ENCODE measurements at regions not wholly inside any gene's neighbourhood (a gene's known extent, or its start where the extent isn't known, plus 50 kb on each side); places are given as distances from the start of the nearest gene placed in this dataset.
"Not testable (repeated sequence)": the region's sequence is repeated elsewhere in the genome, so short reads cannot be mapped to it uniquely, and the experiment has no call there.

- no peaks in the 10 kb centered on the region for H3K9me3 ChIP-seq (replicated peaks)
- no peak overlapping the region for H3K27ac ChIP-seq
- DNase-seq (ENCODE audit: low read depth in 1 of 2, low spot score in 2 of 2): no peak
- no peaks in the 10 kb centered on the region for H3K27me3 ChIP-seq (replicated peaks)
- no peak overlapping the region for H3K4me3 ChIP-seq
- no peaks in the 10 kb centered on the region for H3K4me1 ChIP-seq (replicated peaks)
- no peaks in the 10 kb centered on the region for H3K36me3 ChIP-seq
Measured at GRCh38 chrX:30147996-30148643, 67.2 kb upstream of the MAGEB2 start.

- not testable (repeated sequence) for H3K36me3 ChIP-seq; DNase-seq (ENCODE audit: low read depth in 1 of 2, low spot score in 2 of 2); H3K27me3 ChIP-seq (replicated peaks); H3K27ac ChIP-seq; H3K9me3 ChIP-seq (replicated peaks); H3K4me3 ChIP-seq; H3K4me1 ChIP-seq (replicated peaks)
Measured at GRCh38 chrX:30149206-30149605, 66.2 kb upstream of the MAGEB2 start.

- Histone ChIP-seq H3K4me3 (no peak overlapping the region), H3K9me3 (replicated peaks) (no peaks in the 10 kb centered on the region), H3K36me3 (no peaks in the 10 kb centered on the region), H3K27ac (no peak overlapping the region), H3K4me1 (replicated peaks) (no peaks in the 10 kb centered on the region), H3K27me3 (replicated peaks) (no peaks in the 10 kb centered on the region)
- no peak for DNase-seq (ENCODE audit: low read depth in 1 of 2, low spot score in 2 of 2)
Measured at GRCh38 chrX:30150196-30150895, 65.0 kb upstream of the MAGEB2 start.

GRCh38 chrX:30151964-30152363 is 63.4 kb upstream of the MAGEB2 start:
- DNase-seq (ENCODE audit: low read depth in 1 of 2, low spot score in 2 of 2): no peak
- no peak overlapping the region for H3K4me3 ChIP-seq
- no peak overlapping the region for H3K27ac ChIP-seq
- H3K27me3 ChIP-seq (replicated peaks): no peaks in the 10 kb centered on the region
- H3K4me1 ChIP-seq (replicated peaks): no peaks in the 10 kb centered on the region
- no peaks in the 10 kb centered on the region for H3K36me3 ChIP-seq
- no peaks in the 10 kb centered on the region for H3K9me3 ChIP-seq (replicated peaks)

GRCh38 chrX:30153175-30153880 is 62.0 kb upstream of the MAGEB2 start:
- no peak for DNase-seq (ENCODE audit: low read depth in 1 of 2, low spot score in 2 of 2)
- Histone ChIP-seq H3K4me3 (no peak overlapping the region), H3K27ac (no peak overlapping the region), H3K27me3 (replicated peaks) (no peaks in the 10 kb centered on the region), H3K4me1 (replicated peaks) (no peaks in the 10 kb centered on the region), H3K9me3 (replicated peaks) (no peaks in the 10 kb centered on the region), H3K36me3 (no peaks in the 10 kb centered on the region)

GRCh38 chrX:30153881-30154260 is 61.5 kb upstream of the MAGEB2 start:
- no peaks in the 10 kb centered on the region for H3K4me1 ChIP-seq (replicated peaks)
- DNase-seq (ENCODE audit: low read depth in 1 of 2, low spot score in 2 of 2): no peak
- H3K9me3 ChIP-seq (replicated peaks): no peaks in the 10 kb centered on the region
- no peak overlapping the region for H3K27ac ChIP-seq
- H3K4me3 ChIP-seq: no peak overlapping the region
- no peaks in the 10 kb centered on the region for H3K36me3 ChIP-seq
- no peaks in the 10 kb centered on the region for H3K27me3 ChIP-seq (replicated peaks)

GRCh38 chrX:30156009-30156408 is 59.4 kb upstream of the MAGEB2 start:
- no peak for DNase-seq (ENCODE audit: low read depth in 1 of 2, low spot score in 2 of 2)
- Histone ChIP-seq H3K27me3 (replicated peaks) (no peaks in the 10 kb centered on the region), H3K9me3 (replicated peaks) (no peaks in the 10 kb centered on the region), H3K4me3 (no peak overlapping the region), H3K4me1 (replicated peaks) (no peaks in the 10 kb centered on the region), H3K27ac (no peak overlapping the region), H3K36me3 (no peaks in the 10 kb centered on the region)

- Histone ChIP-seq H3K27ac (no peak overlapping the region), H3K4me1 (replicated peaks) (no peaks in the 10 kb centered on the region), H3K27me3 (replicated peaks) (no peaks in the 10 kb centered on the region), H3K36me3 (no peaks in the 10 kb centered on the region), H3K9me3 (replicated peaks) (no peaks in the 10 kb centered on the region), H3K4me3 (no peak overlapping the region)
- no peak for DNase-seq (ENCODE audit: low read depth in 1 of 2, low spot score in 2 of 2)
Measured at GRCh38 chrX:30156880-30157560, 58.3 kb upstream of the MAGEB2 start.

- no peaks in the 10 kb centered on the region for H3K9me3 ChIP-seq (replicated peaks)
- no peaks in the 10 kb centered on the region for H3K36me3 ChIP-seq
- DNase-seq (ENCODE audit: low read depth in 1 of 2, low spot score in 2 of 2): no peak
- H3K27ac ChIP-seq: no peak overlapping the region
- no peaks in the 10 kb centered on the region for H3K27me3 ChIP-seq (replicated peaks)
- H3K4me3 ChIP-seq: no peak overlapping the region
- H3K4me1 ChIP-seq (replicated peaks): no peaks in the 10 kb centered on the region
Measured at GRCh38 chrX:30161043-30161442, 54.3 kb upstream of the MAGEB2 start.

Measured in SJSA1 (cell line).